ENCODE measurements at regions not wholly inside any gene's neighbourhood (a gene's known extent, or its start where the extent isn't known, plus 50 kb on each side); places are given as distances from the start of the nearest gene placed in this dataset.

GRCh38 chr7:85833066-85833465, 646.2 kb upstream of the SEMA3D start:
- TF ChIP-seq CTCF (IDR thresholded peaks at IDR 0.05), result no peak
- TF ChIP-seq POLR2A (IDR thresholded peaks at IDR 0.05), result no peak
